ENCODE measurements at regions not wholly inside any gene's neighbourhood (a gene's known extent, or its start where the extent isn't known, plus 50 kb on each side); places are given as distances from the start of the nearest gene placed in this dataset.
"Not testable (repeated sequence)": the region's sequence is repeated elsewhere in the genome, so short reads cannot be mapped to it uniquely, and the experiment has no call there.

DNA sequence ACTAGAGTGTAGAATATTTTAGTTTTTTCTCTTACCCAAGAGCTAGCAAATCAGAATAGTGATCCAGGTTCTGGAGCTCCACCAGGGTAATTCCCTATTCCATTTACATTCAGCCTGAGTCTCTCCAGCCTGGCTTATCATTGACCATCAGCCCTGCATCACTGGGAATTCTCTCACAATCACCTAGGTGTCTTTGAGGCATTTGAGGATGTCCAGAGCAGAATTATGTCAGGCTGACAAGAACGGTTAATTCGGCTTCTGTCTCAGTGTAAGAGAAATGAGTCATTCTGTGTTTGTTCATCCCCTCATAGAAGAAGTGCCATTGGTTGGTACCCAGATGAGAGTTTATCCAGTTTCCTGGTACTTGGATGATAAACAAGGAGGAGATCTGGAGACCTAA lies 180.5 kb downstream of the ZNF737 start:
- DNase-seq: no peak

GRCh38 chr19:20371911-20372310 lies 193.7 kb downstream of the ZNF737 start:
- no peak for DNase-seq

- not testable (repeated sequence) for DNase-seq
These were observed 194.3 kb downstream of the ZNF737 start for GRCh38 chr19:20371304-20371703.

DNA sequence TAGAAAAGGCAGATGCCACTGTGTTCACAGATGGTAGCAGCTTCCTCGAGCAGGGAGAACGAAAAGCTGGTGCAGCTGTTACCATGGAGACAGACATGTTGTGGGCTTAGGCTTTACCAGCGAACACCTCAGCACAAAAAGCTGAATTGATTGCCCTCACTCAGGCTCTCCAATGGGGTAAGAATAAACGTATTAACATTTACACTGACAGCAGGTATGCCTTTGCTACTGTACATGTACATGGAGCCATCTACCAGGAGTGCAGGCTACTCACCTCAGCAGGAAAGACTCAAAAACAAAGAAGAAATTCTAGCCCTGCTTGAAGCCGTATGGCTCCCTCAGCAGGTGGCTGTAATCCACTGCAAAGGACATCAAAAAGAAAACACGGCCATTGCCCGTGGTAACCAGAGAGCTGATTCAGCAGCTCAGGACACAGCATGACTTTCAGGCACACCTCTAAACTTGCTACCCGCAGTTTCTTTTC lies 197.7 kb downstream of the ZNF737 start:
- DNase-seq: peak; percentile 77

DNA sequence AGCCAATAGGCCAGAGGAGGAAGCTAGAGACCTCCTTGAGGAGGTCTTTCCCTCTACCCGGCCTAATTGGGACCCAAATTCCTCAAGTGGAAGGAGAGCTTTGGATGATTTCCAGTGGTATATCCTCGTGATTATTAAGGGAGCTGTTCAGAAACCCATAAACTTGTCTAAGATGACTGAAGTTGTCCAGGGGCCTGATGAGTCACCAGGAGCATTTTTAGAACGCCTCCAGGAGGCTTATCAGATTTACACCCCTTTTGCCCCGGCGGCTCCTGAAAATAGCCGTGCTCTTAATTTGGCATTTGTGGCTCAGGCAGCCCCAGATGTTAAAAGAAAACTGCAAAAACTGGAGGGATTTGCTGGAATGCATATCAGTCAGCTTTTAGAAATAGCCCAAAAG lies 198.1 kb downstream of the ZNF486 start:
- DNase-seq: no peak

DNA sequence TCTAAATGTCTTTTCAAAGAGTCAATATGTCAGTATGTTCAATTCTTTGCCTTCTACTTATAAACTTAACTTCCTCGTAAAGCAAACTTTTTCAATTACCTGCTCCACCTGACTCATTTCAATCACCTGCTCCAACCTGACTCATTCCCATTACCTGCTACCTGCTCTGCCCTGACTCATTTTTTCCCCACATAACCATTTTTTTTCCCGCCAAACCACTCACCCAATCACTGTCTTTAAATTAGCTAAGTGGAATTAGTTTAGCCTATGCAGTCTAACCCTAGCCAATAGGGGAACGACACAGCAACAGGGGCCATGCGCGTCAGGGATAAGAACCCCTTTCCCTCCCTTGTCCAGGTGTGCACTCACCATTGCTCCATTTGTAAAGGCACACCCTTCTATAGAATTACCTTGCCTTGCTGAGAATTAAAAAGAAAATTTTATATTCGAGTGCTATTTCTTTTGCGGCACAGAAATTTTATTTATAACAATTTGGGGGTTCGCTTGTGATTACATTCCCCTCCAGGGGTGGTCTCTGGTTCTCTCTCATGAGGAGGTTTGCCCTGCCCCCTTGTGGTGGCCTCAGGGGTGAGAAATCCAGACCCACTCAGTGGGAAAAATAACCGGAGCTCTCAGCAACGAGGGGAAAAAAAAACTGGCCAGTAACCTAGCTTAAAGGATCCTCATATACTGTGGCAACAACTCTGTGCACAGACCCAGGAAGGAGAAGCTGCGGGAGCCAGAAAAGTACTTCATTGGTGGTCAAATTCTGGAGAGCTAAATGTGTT lies 193.1 kb downstream of the ZNF486 start:
- peak; percentile 29 for DNase-seq

DNA sequence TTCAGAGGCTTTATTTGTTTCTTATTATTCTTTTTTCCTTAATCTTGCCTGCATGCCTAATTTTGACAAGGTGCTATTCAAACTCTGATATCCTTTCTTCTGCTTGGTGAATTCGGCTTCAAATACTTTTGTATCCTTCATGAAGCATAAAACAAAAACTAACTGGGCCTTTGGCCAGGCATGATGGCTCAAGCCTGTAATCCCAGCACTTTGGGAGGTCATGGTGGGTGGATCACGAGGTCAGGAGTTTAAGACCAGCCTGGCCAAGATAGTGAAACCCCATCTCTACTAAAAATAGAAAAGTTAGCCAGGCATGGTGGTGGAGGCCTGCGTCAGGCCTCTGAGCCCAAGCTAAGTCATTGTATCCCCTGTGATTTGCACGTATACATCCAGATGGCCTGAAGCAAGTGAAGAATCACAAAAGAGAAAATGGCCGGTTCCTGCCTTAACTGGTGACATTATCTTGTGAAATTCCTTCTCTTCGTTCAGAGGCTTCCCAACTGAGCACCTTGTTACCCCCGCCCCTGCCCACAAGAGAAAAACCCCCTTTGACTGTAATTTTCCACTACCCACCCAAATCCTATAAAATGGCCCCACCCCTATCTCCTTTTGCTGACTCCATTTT lies 191.9 kb downstream of the ZNF486 start:
- DNase-seq: not testable (repeated sequence)

GRCh38 chr19:20357921-20358320 lies 190.9 kb downstream of the ZNF486 start:
- no peak for DNase-seq

DNA sequence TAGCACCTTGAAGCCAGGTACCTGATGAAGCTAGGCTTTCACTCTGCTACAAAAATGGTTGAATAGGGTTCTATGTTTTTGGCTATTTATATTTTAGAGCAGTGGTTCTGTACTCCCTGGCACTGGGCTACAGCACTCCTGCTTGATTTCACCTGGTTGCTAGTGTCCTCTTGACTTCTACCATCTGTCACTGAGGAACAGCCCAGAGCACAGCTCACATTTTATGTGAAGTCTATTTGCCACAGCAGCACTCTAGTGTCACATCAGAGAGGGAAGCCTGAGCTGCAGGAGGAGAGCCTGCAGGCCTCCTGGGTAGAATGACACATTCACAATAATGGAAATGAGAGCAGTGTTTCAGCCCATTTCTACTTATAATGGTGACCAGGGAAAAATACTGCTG lies 184.2 kb downstream of the ZNF486 start:
- no peak for DNase-seq

GRCh38 chr19:20349206-20349605 lies 182.2 kb downstream of the ZNF486 start:
- no peak for DNase-seq

DNA sequence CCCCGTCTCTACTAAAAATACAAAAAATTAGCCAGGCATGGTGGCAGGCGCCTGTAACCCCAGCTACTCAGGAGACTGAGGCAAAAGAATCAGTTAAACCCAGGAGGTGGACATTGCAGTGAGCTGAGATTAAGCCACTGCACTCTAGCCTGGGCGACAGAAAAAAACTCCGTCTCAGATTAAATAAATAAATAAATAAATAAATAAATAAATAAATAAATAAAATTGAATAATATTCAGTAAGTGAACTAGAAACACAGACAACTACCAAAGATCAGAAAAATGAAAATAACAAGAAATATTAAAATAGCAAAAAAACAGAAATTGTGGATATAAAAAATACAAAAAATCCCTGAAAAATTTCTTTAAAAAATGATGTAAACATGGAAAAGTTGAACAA lies 172.4 kb downstream of the ZNF486 start:
- DNase-seq: no peak

DNA sequence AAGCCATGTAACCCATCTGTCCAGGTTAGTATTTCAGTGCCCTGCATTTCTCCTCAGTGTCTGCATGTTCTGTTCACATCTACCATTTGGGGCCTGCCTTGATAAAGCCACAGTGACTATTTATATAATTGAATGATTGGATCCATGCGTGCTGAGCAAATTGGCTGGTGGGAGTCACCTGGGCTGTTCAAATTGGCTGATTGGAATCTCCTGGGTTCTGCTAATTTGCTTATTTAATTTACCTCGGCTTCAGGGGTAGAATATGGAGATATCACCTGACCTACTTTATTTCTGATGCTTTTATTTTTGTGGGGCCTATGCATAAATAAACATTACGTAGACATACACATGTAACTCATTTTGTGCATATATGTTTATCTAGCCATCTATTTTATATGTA lies 167.7 kb downstream of the ZNF486 start:
- DNase-seq: no peak

GRCh38 chr19:20333508-20333907 lies 166.5 kb downstream of the ZNF486 start:
- no peak for DNase-seq

DNA sequence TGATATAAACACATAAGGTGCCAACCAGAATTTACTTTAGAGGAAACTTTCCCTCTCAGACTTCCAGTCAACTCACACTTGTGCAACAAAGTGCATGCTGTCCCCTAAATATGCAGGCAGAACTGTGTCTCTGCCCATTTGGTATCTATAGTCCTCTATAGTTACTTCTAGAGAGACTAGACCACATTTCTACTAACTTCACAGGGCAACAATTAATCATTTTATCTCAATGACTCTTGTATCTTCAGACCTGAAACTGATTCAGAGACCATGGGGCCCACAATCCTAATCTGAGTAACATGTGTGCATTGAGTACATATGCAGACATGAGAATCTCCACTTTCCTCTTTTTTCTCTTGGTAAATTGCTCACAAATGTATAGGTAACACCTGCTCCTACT lies 158.1 kb downstream of the ZNF486 start:
- no peak for DNase-seq

GRCh38 chr19:20321139-20321763 lies 154.2 kb downstream of the ZNF486 start:
- DNase-seq: no peak

- DNase-seq: no peak
These were observed 153.2 kb downstream of the ZNF486 start for GRCh38 chr19:20320191-20320590.

- no peak for DNase-seq
These were observed 151.6 kb downstream of the ZNF486 start for GRCh38 chr19:20318616-20319015.

DNA sequence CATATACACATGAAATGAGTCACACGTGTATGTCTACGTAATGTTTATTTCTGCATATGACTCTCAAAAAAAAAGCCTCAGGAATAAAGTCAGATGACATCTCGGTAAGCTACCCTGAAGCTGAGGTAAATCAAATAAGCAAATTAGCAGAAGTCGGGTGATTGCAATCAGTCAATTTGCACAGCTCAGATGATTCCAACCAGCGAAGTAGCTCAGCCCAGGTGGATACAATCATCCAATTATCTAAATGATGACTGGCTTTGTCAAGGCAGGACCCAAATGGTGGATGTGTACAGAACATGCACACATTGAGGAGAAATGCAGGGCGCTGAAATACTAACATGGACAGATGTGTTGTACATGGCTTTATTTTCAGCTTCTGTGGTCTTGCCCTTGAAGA lies 148.5 kb downstream of the ZNF486 start:
- peak; percentile 90 for DNase-seq

GRCh38 chr19:20313894-20314293 lies 146.9 kb downstream of the ZNF486 start:
- DNase-seq: peak; percentile 68

DNA sequence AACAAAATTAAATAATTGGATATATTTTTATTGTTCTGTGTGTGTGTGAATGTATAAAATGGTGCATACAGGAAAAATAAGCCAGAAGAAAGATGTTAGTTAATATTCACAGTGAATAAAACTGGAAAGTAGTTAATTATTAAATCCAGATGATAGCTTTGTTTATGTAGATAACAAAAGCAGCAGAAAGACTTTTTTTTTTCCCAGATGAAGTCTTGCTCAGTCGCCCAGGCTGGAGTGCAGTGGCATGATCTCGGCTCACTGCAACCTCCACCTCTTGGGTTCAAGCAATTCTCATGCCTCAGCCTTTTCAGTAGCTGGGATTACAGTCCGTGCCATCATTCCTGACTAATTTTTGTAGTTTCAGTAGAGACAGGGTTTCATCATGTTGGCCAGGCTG lies 140.1 kb downstream of the ZNF486 start:
- DNase-seq: no peak

DNA sequence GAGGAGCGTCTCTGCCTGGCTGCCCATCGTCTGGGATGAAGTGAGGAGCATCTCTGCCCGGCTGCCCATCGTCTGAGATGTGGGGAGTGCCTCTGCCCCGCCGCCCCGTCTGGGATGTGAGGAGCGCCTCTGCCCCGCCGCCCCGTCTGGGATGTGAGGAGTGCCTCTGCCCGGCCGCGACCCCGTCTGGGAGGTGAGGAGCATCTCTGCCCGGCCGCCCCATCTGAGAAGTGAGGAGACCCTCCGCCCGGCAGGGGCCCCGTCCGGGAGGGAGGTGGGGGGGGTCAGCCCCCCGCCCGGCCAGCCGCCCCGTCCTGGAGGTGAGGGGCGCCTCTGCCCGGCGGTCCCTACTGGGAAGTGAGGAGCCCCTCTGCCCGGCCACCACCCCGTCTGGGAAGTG lies 129.3 kb downstream of the ZNF486 start:
- DNase-seq: not testable (repeated sequence)

DNA sequence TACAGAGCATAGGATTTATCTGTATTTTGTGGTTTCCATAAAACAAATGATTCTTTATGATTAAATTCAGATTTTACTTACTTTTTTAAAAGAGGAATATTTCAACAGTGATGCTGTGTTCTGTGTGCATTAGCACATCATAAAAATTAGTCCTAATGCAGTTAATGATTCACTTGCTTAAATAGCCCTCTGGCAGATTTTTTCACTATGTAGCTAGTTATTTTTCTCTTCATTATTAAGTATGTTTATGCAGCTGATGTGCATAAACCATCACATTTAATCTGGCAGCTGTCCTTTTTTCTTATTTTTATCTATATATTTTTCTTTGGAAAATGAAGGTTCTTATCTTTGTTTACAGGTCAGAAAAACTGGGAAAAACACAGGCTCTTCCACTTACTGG lies 127.2 kb downstream of the ZNF486 start:
- no peak for DNase-seq

- peak; percentile 97 for DNase-seq
These were observed 125.5 kb downstream of the ZNF486 start for GRCh38 chr19:20292520-20292919.

DNA sequence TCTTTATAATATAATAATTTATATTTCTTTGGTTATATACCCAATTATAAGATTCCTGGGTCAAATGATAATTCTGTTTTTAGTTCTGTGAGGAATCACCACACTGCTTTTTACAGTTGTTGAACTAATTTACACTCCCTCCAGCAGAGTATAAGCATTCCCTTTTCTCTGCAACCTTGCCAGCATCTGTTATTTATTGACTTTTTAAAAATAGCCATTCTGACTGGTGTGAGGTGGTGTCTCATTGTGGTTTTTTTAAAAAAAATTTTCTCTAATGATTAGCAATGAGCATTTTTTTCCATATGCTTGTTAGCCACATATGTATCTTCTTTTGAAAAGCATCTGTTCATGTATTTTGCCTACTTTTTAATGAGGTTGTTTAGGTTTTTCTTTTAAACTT lies 122.2 kb downstream of the ZNF486 start:
- no peak for DNase-seq
